GM19025 (cell line): ENCODE measurements at regions not wholly inside any gene's neighbourhood (a gene's known extent, or its start where the extent isn't known, plus 50 kb on each side); places are given as distances from the start of the nearest gene placed in this dataset.
"Not testable (repeated sequence)": the region's sequence is repeated elsewhere in the genome, so short reads cannot be mapped to it uniquely, and the experiment has no call there.

Experiments used
- ATAC-seq: cut with Tn5 transposase; IDR thresholded peaks from one replicate; pipeline ENCODE4 v1.9.1; 2021; ENCODE audit warnings: mild to moderate bottlenecking, low read depth, moderate library complexity; ENCODE audit not compliant: unreplicated experiment

DNA sequence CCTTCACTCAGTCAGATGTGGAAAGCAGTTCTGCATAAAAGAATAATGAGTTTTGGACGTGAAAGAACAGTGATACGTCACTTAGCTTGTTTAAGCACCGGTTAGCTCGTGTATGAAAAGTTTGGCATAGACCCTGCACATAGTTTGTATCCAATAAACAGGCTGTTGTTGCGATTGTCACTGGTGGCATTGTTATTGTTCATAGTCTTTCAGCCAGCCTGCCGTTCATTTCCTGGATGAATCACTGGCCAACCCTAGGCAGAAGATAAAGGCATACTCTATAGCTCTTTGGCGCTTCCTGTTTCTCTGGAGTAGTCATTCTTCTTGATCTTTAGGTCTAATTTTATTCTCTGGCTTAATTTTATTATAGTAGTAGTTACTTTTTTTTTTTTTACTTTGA is 57.8 kb upstream of the ANKRD30A start:
- no peak for ATAC-seq

DNA sequence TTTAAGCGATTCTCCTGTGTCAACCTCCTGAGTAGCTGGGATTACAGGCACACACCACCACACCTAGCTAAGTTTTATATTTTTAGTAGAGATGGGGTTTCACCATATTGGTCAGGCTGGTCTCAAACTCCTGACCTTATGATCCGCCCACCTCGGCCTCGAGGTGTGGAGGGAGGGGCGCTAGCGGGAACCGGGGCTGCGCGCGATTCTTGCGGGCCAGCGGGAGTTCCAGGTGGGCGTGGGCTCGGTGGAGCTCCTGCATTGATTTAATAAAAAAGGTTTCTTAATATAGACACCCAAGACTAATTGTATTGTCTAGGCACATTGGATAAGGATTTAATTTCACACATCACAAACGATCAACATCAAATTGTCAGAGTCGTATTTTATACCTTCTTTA is 63.1 kb upstream of the ANKRD30A start:
- ATAC-seq: not testable (repeated sequence)

DNA sequence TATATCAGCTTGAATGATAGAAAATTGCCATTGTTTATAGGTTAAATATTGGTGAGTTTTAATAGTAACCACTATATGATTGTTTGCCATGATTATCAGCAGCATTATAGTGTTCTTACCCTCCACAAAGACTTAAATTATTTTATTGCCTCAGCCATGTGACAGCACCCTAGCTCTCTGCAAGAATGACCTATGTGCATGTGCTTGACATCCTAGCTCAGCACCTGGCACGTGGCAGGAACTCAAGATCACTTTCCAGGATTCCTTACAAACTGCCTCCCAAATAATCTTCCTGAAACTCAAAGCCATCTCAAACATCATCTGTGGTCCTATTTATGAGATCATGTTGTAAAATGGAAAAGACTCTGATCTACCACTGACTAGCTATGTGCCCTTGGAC is 68.1 kb upstream of the ANKRD30A start:
- ATAC-seq: no peak

DNA sequence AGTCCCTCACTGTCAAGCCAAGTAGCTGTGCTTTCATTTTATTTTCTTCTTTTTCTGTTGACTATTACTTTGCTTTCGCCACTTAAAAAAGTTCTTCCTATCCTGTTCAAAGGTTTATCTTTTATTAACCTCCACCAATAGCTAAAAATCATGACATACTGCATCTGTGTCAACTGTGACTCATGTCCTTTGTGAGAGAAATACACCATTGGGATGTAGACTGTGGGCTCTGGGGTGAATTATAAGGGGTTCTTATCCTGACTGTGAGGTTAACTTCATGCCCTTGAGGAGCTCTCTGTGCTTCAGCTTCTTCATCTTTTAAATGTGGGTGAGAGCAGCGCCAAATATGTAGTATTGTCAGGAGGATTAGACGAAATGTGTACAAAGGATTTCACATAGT is 71.9 kb upstream of the ANKRD30A start:
- ATAC-seq: no peak

DNA sequence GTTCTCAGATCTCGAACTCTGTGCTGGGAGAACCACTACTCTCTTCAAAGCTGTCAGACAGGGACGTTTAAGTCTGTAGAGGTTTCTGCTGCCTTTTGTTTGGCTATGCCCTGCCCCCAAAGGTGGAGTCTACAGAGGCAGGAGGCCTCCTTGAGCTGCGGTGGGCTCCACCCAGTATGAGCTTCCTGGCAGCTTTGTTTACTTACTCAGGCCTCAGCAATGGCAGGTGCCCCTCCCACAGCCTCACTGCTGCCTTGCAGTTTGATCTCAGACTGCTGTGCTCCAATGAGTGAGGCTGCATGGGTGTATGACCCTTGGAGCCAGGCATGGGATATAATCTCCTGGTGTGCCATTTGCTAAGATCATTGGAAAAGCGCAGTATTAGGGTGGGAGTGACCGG is 75.4 kb upstream of the ANKRD30A start:
- not testable (repeated sequence) for ATAC-seq

DNA sequence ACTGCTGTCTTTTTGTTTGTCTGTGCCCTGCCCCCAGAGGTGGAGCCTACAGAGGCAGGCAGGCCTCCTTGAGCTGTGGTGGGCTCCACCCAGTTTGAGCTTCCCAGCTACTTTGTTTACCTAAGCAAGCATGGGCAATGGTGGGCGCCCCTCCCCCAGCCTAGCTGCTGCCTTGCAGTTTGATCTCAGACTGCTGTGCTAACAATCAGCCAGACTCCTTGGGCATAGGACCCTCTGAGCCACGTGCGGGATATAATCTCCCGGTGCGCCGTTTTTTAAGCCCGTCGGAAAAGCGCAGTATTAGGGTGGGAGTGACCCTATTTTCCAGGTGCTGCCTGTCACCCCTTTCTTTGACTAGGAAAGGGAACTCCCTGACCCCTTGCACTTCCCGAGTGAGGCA is 81.1 kb upstream of the ANKRD30A start:
- not testable (repeated sequence) for ATAC-seq

GRCh38 chr10:37035853-37036252 is 89.5 kb upstream of the ANKRD30A start:
- no peak for ATAC-seq

DNA sequence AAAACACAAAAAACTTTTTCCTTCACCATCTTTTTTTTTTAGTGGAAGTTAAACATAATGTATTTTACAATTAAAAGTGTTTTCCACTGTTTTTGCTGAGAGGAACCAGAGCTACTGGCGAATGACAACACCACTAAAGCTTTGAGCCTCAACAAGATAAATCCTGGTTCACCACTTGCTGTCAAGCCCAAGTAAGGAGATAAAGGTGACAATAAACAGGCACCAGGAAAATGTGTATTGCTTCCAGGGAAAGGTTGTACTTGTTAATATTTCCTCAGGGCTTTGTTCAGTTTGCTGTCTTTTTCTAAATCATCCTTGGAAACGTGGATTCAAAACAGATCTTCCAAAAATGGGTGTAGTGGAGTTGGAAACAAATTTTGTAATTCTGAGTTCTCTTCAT is 109.9 kb upstream of the ANKRD30A start:
- ATAC-seq: no peak

- ATAC-seq: no peak
Observed at GRCh38 chr10:37010741-37011140, 114.7 kb upstream of the ANKRD30A start.

DNA sequence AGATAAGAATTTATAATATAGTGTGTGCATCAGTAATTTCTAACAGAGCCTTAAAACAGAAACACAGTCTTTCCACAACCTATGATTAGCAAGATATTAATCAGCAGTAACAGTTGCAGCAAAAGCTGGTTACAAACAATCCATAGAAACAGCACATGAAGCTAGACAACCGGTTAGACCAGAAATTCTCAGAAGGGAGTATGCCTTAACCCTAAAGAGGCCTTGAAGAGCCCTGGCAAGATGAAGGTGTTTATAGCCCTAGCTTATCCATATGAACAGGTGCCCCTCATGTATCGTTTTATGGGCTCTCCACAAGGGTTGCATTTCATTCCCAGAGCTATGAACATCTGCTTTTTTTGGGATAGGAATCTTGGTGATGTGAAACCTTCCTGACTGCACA is 117.1 kb upstream of the ANKRD30A start:
- ATAC-seq: not testable (repeated sequence)

GRCh38 chr10:37003126-37003525 is 122.3 kb upstream of the ANKRD30A start:
- ATAC-seq: no peak

GRCh38 chr10:36995806-36996205 is 129.6 kb upstream of the ANKRD30A start:
- ATAC-seq: not testable (repeated sequence)

DNA sequence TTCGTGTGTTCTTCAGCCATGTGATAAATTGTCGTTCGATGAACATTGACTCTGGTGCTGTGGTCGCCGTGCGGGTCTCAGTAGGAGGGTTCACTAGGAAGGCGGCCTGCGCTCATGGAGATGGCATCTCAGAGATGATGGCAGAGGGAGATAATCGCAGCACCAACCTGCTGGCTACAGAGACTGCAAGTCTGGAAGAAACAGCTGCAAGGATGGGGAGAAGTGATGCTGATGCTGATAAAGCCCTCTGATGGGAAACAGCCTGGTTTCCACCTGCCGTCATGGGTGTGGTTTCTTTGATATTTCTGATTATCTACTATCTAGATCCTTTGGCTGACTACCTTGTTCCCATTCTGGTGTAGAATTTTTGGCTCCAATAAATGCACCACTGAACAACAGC is 130.5 kb upstream of the ANKRD30A start:
- no peak for ATAC-seq

DNA sequence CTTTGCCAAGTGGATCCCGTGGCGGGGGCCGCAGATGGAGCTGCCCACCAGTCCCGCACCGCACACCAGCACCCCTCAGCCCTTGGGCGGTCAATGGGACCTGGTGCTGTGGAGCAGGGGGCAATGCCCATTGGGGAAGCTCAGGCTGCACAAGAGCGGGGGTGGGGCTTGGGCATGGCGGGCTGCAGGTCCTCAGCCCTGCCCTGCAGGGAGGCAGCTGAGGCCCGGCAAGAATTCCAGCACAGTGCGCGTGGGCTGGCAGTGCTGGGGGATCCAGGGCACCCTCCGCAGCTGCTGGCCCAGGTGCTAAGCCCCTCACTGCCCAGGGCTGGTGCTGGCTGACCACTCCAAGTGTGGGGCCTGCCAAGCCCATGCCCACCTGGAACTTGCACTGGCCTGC is 136.2 kb upstream of the ANKRD30A start:
- no peak for ATAC-seq

GRCh38 chr10:36946598-36946997 is 178.8 kb upstream of the ANKRD30A start:
- no peak for ATAC-seq

DNA sequence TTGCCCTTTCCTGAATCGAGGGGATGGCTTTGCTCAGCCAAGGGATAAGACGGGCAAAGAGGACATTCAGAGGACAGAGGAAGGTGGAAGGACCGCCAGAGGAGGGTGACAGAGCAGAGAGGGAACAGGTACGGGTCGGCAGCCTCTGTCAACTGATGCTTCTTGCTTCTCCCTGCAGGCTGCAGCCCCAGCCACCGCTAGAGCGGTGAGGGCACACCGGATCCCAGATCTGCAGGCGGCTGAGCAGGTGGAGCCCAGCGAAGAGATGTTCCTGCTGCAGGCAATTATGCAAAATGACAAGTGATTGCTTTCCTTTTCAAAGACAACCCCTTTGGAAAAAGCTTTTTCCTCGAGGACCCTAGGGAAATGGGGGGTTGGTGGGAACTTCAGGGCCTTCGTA is 181.9 kb upstream of the ANKRD30A start:
- no peak for ATAC-seq

- no peak for ATAC-seq
Observed at GRCh38 chr10:36942616-36943015, 182.8 kb upstream of the ANKRD30A start.

DNA sequence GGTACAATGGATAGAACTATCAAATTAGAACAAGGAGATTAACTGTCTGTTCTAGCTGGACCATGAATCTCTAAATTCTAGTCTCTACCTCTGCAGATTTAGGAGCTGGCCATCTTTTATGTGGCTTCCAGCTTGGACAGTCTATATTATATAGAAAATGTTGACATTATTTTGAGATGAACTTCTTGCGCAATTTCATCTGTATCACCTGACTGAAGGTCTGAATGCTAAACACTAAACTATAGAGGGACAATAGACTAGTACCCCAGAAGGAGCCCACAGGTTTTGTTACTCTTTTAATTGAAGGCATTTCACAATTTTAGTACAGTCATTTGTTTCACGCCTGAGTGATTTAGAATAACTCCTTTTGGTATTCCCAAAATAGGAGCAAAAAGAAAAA is 222.4 kb upstream of the ANKRD30A start:
- no peak for ATAC-seq

DNA sequence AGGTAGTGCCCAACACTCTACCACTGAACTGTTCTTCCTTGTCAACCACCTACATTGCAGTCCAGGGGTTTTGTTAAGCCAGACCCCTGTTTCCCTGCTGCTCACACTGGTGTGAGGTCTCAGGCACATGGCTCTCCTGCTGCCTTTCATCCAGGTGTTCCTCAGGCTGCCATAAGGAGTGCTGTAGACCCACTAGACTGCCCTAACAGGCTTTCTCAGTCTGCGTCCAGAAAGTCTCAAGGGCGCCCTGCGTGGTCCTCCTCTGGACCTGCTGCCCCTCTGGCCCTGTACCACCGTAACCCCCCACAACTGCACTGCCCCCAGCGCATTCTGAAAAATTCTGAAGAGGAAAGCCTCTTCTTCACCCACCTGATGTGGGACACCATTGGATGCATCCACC is 225.7 kb upstream of the ANKRD30A start:
- no peak for ATAC-seq

DNA sequence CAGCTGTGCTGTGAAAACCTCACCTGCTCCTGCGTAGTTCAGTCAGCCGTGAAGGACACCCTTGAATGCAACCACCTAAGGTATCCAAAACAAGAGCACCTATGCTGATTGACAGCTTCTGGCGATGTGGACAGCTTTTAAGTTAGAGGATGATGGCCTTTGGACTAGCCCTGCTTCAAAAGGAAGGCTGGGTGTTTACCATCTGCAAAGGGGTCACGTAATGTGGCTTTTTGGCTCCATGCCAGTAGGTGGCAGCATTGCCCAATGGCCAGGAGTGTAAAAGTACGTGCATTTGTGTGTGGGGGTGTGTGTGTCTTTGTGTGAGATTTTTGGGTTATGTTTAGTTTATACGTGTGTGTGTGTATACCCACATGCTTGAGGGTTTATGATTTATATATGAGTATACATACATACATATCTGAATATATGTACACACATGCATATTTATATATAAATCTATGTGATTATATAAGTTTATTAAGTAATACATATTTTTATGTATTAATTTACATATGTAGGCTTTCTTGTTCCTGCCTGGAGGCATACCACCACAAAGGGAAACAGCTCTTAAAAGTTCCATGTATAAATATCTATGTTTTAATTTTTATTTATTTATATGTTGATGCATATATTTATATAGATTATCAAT is 236.3 kb upstream of the ANKRD30A start:
- ATAC-seq: no peak

GRCh38 chr10:36886303-36886891 is 239.0 kb upstream of the ANKRD30A start:
- ATAC-seq: no peak

DNA sequence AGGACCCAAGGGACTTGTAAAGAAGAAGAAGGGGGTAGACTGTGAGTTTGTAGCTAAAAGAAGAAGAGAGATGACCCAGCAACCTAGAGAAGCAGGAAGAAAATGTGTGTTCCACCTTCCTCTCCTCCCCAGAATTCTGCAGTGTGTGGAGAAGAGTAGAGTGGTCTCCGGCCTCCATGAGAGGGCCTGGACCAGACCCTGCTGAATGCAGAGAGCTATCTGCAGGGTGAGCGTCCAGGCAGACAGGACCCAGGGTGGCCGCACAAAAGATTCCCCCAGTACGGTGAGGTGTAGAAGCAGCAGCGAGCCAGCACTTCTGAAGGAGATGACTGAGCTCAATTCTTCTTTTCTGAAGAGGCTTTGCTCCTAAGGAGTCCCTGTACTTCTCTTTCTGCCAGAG is 239.7 kb upstream of the ANKRD30A start:
- no peak for ATAC-seq

GRCh38 chr10:36882781-36883180 is 242.6 kb upstream of the ANKRD30A start:
- ATAC-seq: no peak
